ENCODE measurements at regions not wholly inside any gene's neighbourhood (a gene's known extent, or its start where the extent isn't known, plus 50 kb on each side); places are given as distances from the start of the nearest gene placed in this dataset.

GRCh38 chr5:89851911-89852310 is 557.6 kb downstream of the CETN3 start:
- Histone ChIP-seq H3K9ac (replicated peaks; ENCODE audit: extremely low read depth, insufficient read depth, low read length) (no peak overlapping the region), H4K20me1 (replicated peaks; ENCODE audit: control insufficient read depth, extremely low read depth, insufficient read depth, low read length) (no peaks in the 10 kb centered on the region), H3K27ac (ENCODE audit: insufficient read depth, low read depth, low read length) (no peak overlapping the region), H3K4me1 (ENCODE audit: control insufficient read depth, extremely low read depth, insufficient read depth, low read length) (no peaks in the 10 kb centered on the region), H3K79me2 (ENCODE audit: control insufficient read depth, insufficient read depth, low read length) (no peaks in the 10 kb centered on the region), H2AFZ (ENCODE audit: low read depth, low read length) (no peak overlapping the region), H3K4me3 (replicated peaks in 1 of 3; ENCODE audit: insufficient read depth in 1 of 3, low read depth in 1 of 3, low read length in 3 of 3) (no peak overlapping the region), H3K27me3 (ENCODE audit: control insufficient read depth in 2 of 2, insufficient read depth in 2 of 2, low read length in 2 of 2) (no peaks in the 10 kb centered on the region), H3K9me3 (replicated peaks; ENCODE audit: control insufficient read depth, insufficient read depth, low read length) (no peaks in the 10 kb centered on the region), H3K9me1 (replicated peaks; ENCODE audit: control insufficient read depth, extremely low read depth, insufficient read depth, low read length) (no peaks in the 10 kb centered on the region), H3K4me2 (ENCODE audit: insufficient read depth, low read length) (no peak overlapping the region), H3K36me3 (ENCODE audit: control insufficient read depth in 2 of 2, extremely low read depth in 1 of 2, insufficient read depth in 2 of 2, low read length in 2 of 2) (no peaks in the 10 kb centered on the region)
- dilution Hi-C loops (cut with MboI; ENCODE audit: extremely low pct_ligation_motif_present, low sequenced_read_pairs) (no loop called here), intact Hi-C loops (cut with micrococcal nuclease) (no loop called here)
- CTCF ChIA-PET, result no interaction called here
- DNase-seq (ENCODE audit: low read depth, low spot score) (no peak), FAIRE-seq (no peak)
- BruUV-seq (replicated peaks), result no TSS peak
- POLR2A ChIA-PET, result no interaction called here
- TF ChIP-seq FOS (IDR thresholded peaks at IDR 0.05; ENCODE audit: borderline replicate concordance, insufficient read depth, low read length) (no peak), CTCF (IDR thresholded peaks at IDR 0.05; ENCODE audit: extremely low read depth in 1 of 2, insufficient read depth in 1 of 2, low read depth in 1 of 2, low read length in 2 of 2) (no peak), POLR2AphosphoS5 (IDR thresholded peaks at IDR 0.05; ENCODE audit: insufficient read depth, low read depth, low read length) (no peak), POLR2A (IDR thresholded peaks at IDR 0.05; ENCODE audit: low read depth, low read length) (no peak), JUN (IDR thresholded peaks at IDR 0.05; ENCODE audit: borderline replicate concordance, insufficient read depth, insufficient read length, low read depth) (no peak), EZH2 (IDR thresholded peaks at IDR 0.05; ENCODE audit: borderline replicate concordance, low read depth, low read length, severe bottlenecking) (no peak), MYC (IDR thresholded peaks at IDR 0.05; ENCODE audit: low read depth, low read length) (no peak), GATA2 (IDR thresholded peaks at IDR 0.05; ENCODE audit: insufficient read depth, insufficient read length, low read depth, low read length) (no peak), MAX (IDR thresholded peaks at IDR 0.05; ENCODE audit: insufficient read depth, insufficient read length) (no peak)

Data from endothelial cell of umbilical vein (primary cell).